NCI-H2171 treated with DMSO at 0.1 percent for 48 hours (cell line): ENCODE measurements at regions not wholly inside any gene's neighbourhood (a gene's known extent, or its start where the extent isn't known, plus 50 kb on each side); places are given as distances from the start of the nearest gene placed in this dataset.
"Not testable (repeated sequence)": the region's sequence is repeated elsewhere in the genome, so short reads cannot be mapped to it uniquely, and the experiment has no call there.

Source experiments
- DNase-seq: peaks from one replicate; lab custom pipeline; 2025; lab: John Stamatoyannopoulos, UW

- no peak for DNase-seq
Observed at GRCh38 chrX:22534643-22535042, 261.9 kb downstream of the CBLL2 start.

GRCh38 chrX:22536746-22537304, 264.1 kb downstream of the CBLL2 start:
- no peak for DNase-seq

GRCh38 chrX:22538580-22538979, 265.9 kb downstream of the CBLL2 start:
- no peak for DNase-seq

- DNase-seq, result no peak
Observed at GRCh38 chrX:22541926-22542325, 269.2 kb downstream of the CBLL2 start.

GRCh38 chrX:22542641-22543040, 269.9 kb downstream of the CBLL2 start:
- DNase-seq, result no peak

- DNase-seq, result no peak
Observed at GRCh38 chrX:22559506-22559905, 286.8 kb downstream of the CBLL2 start.

GRCh38 chrX:22575161-22575845, 302.6 kb downstream of the CBLL2 start:
- no peak for DNase-seq

- DNase-seq, result no peak
Observed at GRCh38 chrX:22577181-22577580, 304.5 kb downstream of the CBLL2 start.

GRCh38 chrX:22585831-22586230, 313.1 kb downstream of the CBLL2 start:
- no peak for DNase-seq

- no peak for DNase-seq
Observed at GRCh38 chrX:22589845-22590244, 317.1 kb downstream of the CBLL2 start.

GRCh38 chrX:22594766-22595165, 322.1 kb downstream of the CBLL2 start:
- no peak for DNase-seq

GRCh38 chrX:22603060-22603459, 330.3 kb downstream of the CBLL2 start:
- DNase-seq, result no peak

GRCh38 chrX:22609452-22609851, 336.7 kb downstream of the CBLL2 start:
- DNase-seq, result not testable (repeated sequence)

GRCh38 chrX:22616867-22617266, 344.2 kb downstream of the CBLL2 start:
- no peak for DNase-seq

- DNase-seq, result no peak
Observed at GRCh38 chrX:22627576-22627975, 354.9 kb downstream of the CBLL2 start.

- DNase-seq, result no peak
Observed at GRCh38 chrX:22628275-22628674, 355.6 kb downstream of the CBLL2 start.

GRCh38 chrX:22629105-22629725, 356.5 kb downstream of the CBLL2 start:
- DNase-seq, result no peak

GRCh38 chrX:22634083-22634482, 361.4 kb downstream of the CBLL2 start:
- no peak for DNase-seq

GRCh38 chrX:22634751-22635150, 362.0 kb downstream of the CBLL2 start:
- no peak for DNase-seq

- DNase-seq, result no peak
Observed at GRCh38 chrX:22648281-22648680, 351.5 kb upstream of the DDX53 start.

- no peak for DNase-seq
Observed at GRCh38 chrX:22650691-22651090, 349.1 kb upstream of the DDX53 start.

GRCh38 chrX:22652596-22652995, 347.2 kb upstream of the DDX53 start:
- no peak for DNase-seq

GRCh38 chrX:22660756-22661155, 339.0 kb upstream of the DDX53 start:
- DNase-seq, result no peak

GRCh38 chrX:22662776-22663175, 337.0 kb upstream of the DDX53 start:
- DNase-seq, result no peak
